GM18508 (cell line): ENCODE measurements at regions not wholly inside any gene's neighbourhood (a gene's known extent, or its start where the extent isn't known, plus 50 kb on each side); places are given as distances from the start of the nearest gene placed in this dataset.
A peak's percentile ranks its signal among the peaks of the same experiment; 100 is the strongest.
"Not testable (repeated sequence)": the region's sequence is repeated elsewhere in the genome, so short reads cannot be mapped to it uniquely, and the experiment has no call there.

Experiments used
- ATAC-seq: cut with Tn5 transposase; IDR thresholded peaks from one replicate; pipeline ENCODE4 v1.9.1; 2021; ENCODE audit warnings: moderate number of reproducible peaks; ENCODE audit not compliant: insufficient read depth, unreplicated experiment

DNA sequence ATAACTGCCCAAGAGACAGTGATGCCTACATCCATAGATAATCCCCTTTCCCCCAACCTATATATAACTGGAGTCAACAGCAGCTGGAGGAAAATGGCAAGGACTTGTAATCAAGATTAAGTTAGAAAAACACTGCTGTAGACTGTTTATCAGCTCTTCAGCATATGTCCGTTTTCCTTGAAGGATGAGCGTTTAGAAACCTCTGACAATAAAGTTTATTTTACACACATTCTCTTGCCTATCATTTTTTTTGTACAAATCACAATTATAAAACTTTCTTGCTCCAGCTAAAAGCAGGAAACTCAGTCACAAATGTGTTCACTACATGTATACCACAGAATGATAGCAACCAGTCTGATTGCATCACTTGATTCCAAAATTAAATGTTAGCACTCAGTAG is 50.8 kb downstream of the PPIAL4G start:
- not testable (repeated sequence) for ATAC-seq

DNA sequence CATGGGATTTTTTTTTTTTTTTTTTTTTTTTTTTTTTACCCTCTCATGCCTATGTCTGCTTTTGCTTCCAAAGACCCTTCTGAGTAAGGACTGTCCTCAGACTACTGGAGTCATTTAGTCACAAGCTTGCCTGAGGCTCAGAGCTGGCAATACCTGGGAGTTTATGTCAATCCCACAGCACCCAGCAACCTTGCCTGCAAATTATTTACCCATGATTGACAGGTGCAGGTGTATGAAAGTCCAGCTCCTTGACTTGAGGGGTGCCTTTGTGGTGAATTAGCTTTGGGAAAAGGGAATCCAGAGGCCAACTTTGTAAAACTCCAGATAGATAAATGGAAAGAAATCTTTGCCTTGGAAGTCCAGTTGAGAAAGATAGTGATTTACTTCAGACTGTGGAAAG is 53.2 kb downstream of the PPIAL4G start:
- ATAC-seq = not testable (repeated sequence)

DNA sequence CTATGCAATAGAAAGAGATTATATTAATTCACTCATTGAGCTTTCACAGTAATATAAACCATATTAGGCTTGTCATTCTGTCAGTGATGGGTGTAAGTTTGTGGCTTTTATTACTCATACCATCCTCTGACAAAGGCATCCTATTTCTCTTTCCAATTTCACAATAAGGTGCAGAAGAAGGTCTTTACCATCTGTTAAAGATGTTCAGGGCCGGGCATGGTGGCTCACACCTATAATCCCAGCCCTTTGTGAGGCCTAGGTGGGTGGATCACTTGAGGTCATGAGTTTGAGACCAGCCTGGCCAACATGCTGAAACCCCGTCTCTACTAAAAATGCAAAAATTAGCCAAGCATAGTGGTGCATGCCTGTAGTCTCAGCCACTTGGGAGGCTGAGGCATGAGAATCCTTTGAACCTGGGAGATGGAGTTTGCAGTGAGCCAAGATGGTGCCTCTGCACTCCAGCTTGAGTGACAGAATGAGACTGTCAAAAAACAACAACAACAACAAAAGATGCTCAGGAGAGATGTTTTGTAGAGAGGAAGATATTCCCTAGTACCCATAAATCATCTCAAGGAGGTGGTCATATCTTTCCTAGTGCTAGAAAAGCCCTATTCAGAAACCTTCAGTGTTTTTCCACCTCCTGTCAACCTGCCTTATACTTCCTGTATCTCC is 56.0 kb downstream of the PPIAL4G start:
- not testable (repeated sequence) for ATAC-seq

DNA sequence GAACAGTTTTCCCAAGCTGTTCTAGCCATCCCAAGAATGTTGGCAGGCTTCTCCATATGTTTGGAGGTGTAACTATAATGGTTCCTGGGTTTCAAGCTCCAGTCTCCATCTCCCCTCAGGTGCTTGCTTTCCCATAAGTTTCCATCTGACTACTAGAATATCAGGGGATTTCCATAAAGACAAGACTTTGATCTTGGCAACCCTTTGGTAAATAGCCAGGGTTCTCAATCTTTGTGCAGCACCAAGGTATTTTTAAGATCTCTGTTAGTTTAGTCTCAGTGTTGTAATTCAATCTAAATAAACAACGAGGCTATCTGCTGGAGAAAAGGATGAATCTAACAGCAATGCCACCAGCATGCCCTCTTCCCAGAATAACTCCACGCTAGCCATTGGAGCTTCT is 56.7 kb downstream of the PPIAL4G start:
- not testable (repeated sequence) for ATAC-seq

DNA sequence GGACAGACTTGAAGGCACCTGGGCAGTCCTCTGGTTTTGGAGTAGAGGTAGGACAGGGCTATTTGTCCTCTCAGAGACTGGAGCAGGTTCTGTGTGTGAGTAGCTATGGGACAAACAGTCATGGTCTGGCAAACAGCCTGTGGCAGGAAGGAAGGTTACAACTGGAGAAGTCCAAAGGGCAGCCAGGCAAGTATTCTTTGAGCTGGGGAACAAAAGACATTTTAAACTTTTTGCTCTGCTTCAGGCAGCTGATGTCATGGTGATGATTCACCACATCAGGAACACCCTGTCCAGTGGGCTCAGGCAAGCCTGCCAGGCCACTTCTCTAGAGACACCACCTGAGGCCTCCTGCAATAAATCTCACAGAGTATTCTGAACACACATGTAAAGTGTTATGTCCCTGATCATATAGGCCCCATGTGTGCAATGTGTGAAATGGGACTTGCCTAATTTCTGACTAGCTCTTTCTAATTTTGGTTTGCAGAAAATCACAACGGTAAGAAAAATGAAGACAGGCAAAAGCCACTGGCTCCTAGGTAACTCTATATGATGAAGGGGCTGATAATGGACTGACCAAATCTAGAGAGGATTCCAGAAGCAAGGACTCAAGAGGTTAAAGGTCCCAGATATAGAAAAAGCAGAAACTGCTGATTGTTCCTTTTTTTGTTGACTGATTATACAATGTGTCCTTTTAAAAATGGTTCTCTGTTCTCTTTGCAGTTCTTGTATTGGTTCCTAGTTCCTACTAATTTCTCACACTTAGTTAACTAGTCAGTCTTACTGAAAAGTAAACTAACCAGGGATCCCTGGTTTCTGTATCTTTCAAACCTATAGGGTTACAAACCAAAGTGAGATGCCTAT is 58.7 kb downstream of the PPIAL4G start:
- not testable (repeated sequence) for ATAC-seq

DNA sequence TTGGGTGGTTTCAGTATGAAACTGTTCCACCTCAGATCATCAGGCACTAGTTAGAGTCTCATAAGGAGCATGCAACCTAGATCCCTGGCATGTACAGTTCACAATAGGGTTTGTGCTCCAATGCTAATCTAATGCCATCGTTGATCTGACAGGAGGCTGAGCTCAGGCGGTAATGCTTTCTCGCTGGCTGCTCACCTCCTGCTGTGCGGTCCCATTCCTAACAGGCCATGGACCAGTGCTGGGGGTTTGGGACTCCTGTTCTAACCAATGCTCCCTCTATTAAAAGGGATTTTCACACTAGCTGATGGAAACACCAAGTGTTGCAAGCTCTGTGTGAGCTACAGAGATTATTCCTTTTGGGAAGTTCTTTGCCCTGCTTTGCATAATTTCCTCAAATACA is 60.2 kb downstream of the PPIAL4G start:
- not testable (repeated sequence) for ATAC-seq

DNA sequence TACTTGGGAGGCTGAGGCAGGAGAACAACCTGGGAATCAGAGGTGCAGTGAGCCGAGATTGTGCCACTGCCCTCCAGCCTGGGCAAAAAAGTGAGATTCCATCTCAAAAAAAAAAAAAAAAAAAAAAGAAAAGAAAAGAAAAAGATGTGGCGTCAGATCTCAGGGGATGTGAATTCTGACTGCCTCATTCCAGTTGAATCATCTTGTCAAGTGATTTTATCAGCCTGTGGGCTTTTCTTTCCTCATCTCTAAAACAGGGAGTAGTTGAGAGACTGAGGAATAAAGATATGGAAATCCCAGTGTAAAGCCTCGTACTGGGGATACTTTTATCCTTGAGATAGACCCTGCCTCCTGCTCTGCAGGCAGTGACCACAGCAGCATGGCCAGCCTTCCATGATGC is 65.9 kb downstream of the PPIAL4G start:
- ATAC-seq = not testable (repeated sequence)

DNA sequence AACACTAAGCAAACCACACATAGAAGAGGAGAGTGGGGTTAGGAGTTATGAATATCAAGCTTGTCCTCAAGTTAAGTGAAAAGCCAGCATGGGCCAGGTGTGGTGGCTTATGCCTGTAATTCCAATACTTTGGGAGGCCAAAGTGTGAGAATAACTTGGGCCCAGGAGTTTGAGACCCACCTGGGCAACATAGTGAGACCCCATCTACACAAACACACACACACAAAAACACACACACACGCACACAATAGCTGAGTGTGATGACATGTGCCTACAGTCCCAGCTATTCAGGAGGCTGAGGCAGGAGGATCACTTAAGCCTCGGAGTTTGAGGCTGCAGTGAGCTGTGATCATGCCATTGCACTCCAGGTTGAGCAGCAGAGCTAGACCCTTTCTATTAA is 69.7 kb downstream of the PPIAL4G start:
- ATAC-seq = not testable (repeated sequence)

DNA sequence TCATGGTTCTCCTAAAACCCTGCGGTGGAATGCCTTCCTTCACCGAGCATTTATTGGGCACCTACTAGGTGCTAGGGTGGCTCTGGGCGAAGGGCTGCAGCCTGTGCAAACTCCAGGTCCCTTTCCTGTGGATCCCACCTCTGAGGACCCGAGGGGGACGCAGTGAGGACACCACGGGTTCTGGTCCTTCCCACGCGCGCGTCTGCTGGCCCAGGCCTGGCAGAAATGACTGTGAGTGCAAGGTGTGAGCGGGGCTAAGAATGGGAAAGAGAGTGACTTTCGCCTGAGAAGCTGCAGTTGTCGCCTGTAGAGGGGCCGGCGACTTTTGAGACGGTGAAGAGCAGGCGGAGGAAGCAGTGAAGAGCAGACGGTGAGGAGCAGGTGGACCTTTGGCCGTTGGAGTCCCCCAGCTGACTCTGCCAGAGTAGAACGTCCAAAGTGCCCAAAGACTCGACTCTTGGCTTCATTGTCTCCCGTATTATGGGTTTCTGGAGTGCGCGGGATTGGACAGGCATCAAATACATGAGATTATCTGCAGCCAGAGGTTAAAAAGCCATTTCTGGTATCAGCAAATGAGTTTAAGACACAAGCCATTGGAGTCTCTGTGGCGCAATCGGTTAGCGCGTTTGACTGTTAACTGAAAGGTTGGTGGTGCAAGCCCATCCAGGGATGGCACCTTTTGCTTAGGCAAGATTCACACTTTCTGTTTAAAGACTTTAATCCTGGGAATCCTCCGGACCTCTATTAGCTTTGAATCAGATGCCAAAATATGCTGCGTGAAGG is 78.1 kb downstream of the PPIAL4G start:
- ATAC-seq = not testable (repeated sequence)

DNA sequence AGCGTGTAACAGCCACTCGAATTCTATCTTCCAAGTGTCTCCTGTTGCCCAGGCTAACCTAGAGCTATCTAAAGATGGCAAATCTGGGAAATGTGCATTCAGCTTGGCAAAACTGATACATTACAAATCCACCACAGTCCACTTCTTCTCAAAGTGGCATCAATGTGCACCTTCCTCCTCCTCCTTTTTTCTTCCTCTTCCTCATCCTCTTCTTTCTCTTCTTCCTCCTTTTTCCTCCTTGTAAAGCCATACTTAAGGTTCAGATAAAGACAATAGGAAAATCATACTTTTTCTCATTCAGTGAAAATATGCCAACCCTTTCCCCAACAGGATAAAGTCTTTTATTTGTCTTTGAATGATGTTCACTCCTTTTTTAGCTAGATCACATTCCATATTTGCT is 79.2 kb downstream of the PPIAL4G start:
- ATAC-seq = not testable (repeated sequence)

DNA sequence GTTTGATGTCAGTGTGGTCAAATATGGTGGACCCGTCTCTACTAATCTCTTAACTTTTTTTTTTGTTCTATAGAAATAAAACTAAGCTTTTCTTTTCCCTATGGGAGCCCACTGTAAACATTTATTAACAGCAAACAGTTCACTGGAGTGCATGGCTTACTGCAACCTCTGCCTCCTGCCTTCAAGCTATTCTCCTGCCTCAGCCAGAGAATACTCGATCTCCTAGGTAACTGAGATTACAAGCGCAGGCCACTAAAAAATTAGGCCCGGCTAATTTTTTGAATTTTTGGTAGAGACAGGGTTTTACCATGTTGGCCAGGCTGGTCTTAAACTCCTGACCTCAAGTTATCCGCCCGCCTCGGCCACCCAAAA is 80.0 kb downstream of the PPIAL4G start:
- not testable (repeated sequence) for ATAC-seq

DNA sequence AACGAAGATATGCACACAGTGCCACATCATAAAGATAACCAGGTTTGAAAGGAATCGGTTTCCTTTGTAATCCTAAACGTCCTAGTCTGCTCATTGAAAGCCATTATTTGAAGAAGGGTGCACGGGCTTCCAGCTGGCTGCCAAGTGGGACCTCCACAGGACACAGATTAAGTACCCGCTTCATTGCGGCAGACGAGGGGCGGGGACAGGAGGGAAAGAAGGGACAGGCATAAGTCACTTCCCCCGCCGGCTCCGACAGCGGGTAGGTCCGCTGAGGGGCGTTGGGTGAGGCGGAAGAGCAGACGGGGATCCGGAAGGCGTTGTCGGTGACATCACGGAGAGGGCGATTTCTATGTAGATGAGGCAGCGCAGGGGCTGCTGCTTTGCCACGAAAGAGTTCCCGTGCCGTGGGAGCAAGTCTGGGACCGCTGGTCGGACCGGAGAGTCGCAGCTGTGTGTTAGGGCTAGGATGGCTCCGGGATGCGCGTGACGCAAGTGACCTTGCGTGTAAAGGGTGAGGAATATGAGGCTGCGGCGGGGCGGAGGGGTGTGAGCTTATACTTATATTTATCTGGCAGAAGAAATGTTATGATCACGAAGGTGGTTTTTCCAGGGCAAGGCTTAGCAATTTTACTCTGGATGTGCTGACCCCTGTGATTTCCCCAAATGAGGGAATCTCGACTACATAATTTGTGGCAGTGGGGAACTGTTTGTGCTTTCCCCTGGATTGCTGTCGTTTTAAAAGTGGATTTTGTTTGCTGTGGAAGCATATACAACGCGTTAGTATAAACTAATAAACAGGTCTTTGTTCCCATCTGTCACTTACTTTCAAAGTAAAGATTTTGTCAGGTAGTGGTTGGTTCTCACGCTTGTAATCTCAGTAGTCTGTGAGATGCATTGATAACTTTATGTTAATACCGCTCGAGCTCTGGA is 80.7 kb downstream of the PPIAL4G start:
- peak; percentile 64 for ATAC-seq

DNA sequence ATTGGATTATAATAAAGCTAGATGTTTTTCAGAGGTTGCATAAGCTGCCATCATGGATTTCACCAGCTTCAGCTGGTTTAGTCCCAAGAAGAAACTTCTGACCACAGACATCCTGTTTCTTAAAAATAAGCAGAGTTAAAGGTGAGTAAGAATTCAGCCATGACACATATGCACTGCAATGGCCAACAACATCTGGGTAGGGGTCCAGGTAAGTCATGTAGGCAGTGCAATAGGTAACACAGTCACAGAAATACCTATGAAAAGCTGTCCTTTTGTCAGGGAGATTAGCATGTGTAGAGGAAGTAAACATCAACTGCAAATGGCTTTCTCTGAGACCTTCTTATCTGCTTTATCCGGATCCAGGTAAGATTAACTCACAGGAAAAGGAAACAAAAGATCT is 85.6 kb downstream of the PPIAL4G start:
- ATAC-seq = not testable (repeated sequence)

DNA sequence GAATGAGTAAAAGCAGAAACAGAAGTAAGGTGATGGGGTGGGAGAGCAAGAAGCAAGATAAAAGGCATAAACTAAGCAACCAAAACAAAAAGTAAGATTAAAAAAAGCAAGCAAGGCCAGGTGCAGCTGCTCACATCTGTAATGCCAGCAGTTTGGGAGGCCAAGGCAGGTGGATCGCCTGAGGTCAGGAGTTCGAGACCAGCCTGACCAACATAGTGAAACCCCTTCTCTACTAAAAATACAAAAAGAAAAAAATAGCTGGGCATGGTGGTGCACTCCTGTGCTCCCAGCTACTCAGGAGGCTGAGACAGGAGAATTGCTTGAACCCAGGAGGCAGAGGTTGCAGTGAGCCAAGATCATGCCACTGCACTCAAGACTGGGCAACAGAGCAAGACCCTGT is 90.6 kb downstream of the PPIAL4G start:
- ATAC-seq = not testable (repeated sequence)

DNA sequence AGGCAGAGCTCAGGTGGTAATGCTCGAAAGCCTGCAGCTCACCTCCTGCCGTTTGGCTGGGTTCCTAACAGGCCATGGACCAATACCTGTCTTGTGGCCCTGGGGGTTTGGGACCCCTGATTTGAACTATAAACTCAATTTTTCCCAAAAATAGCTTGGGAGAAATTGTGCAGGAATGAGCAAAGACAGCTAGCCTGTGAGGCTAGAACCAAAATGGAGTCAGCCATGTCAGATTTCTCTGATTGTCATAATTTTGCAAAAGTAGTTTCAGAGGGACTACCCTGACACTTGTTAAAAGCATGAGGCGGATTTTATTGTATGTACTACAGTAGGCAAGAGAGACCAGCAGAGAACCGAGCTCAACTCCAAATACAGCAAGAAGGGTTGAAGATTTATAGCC is 91.8 kb downstream of the PPIAL4G start:
- ATAC-seq = not testable (repeated sequence)

DNA sequence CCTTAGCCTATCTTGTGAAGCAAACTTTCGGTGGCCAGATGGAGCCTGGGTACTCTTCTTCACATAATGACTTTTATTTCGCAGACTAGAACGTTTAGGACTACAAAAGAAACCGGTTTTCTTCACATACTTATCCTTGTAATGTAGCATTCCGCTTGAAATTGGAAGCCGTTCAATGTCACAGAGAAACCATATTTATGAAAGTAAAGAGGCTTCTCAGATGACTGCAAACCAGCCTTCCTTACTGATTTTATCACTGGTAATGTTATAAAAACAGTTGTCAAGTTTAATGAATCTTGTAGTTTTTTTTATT is 94.1 kb downstream of the PPIAL4G start:
- ATAC-seq = no peak

DNA sequence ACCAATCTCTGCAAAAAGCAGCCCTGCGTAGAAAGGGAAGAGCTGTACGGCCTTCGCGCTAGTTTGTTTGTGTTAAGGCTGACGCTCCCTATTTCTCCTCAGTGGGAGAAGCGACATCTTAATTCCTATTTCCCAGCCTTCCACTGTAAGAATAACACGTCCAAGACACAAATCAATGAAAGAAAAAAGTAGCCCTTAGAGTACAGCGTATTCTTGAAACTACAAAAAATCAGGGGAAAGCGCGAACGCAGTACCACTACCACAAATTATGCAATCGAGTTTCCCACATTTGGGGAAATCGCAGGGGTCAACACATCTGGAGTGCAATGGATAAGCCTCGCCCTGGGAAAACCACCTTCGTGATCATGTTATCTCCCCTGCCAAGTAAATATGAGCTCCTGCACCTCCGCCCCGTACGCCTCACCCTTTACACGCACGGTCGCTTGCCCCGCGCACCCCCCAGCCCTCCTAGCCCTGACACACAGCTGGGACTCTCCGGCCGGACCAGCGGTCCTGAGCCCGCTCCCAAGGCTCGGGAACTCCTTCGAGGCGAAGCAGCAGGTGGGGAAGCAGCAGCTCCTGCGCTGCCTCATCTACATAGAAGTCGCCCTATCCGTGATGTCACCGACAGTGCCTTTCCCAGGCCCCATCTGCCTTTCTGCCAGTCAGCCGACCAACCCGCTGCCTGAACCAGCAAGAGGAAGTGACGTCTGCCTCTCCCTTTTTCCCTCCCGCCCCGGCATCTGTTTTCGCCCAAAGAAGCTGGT is 94.7 kb downstream of the PPIAL4G start:
- no peak for ATAC-seq

DNA sequence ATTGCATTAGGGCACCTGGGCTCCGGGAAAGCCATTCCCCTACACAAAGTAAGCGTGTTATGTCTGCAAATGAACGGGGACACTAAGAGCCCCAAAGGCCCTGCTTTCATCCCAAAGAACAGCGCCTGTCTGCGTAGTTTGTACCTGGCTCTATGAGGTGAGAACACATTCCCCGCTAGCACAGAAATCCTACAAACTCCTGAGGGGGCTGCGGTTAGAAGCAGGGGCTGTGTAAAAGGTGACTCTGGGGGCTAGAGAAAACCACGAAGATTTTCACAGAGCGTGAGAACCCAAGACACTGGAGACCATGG is 95.2 kb downstream of the PPIAL4G start:
- ATAC-seq = not testable (repeated sequence)

DNA sequence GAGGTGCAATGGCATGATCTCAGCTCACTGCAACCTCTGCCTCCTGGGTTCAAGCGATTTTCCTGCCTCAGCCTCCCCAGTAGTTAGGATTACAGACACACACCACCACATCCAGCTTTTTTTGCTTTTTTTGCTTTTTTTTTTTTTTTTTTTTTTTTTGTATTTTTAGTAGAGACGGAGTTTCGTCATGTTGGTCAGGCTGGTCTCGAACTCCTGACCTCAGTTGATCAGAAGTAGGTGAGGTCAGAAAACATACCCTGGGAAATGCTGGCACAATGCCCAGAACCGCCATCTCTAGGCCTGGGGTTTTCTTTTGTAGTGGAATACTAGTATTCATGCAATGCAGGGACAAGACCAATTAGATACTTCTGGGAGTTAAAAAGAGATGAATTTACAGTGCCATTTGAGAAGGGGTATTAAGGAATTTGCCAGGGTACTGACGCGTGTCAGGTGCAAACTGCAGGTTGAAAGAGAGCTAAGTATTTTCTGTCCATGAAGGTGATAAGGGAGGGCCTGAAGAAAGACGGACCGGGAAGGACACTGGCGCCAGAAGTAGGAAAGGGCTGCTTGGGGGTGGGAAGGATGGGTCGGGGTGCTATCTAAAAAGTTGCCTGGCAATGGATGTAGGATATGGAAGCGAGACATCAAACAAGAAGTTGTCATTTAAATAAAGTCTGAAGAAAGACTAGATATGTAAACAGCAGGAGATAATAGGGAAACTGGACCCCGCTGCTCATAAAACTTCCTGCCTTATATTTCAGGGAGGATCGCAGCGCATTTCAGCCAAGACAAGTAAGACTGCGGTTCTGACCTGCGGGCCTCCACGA is 95.8 kb downstream of the PPIAL4G start:
- not testable (repeated sequence) for ATAC-seq
